GM12864 (cell line): ENCODE measurements at regions not wholly inside any gene's neighbourhood (a gene's known extent, or its start where the extent isn't known, plus 50 kb on each side); places are given as distances from the start of the nearest gene placed in this dataset.

Experiments used
- DNase-seq: peaks from one replicate; pipeline ENCODE4 v3.0.0-alpha.2; 2011; ENCODE audit warnings: low read depth
- H3K4me3 ChIP-seq: 2 replicates; pipeline ENCODE4 v1.5.1; 2011; ENCODE audit warnings: mild to moderate bottlenecking, low read depth, low read length, control low read depth
- CTCF ChIP-seq: IDR thresholded peaks from 2 replicates; pipeline ENCODE4 v1.5.1; 2011; ENCODE audit warnings: low read depth, mild to moderate bottlenecking, moderate library complexity, low read length, control low read depth, inconsistent platforms; ENCODE audit errors: missing control alignments

- DNase-seq, result no peak
- no peak for TF ChIP-seq CTCF
- no peak overlapping the region for H3K4me3 ChIP-seq
These were observed 348.1 kb downstream of the CCDC85A start for GRCh38 chr2:56531668-56532420.

GRCh38 chr2:56534321-56534720 lies 350.5 kb downstream of the CCDC85A start:
- no peak for DNase-seq
- H3K4me3 ChIP-seq, result no peak overlapping the region
- TF ChIP-seq CTCF, result no peak

GRCh38 chr2:56537756-56538155 lies 354.0 kb downstream of the CCDC85A start:
- no peak for TF ChIP-seq CTCF
- DNase-seq, result no peak
- H3K4me3 ChIP-seq, result no peak overlapping the region

- H3K4me3 ChIP-seq, result no peak overlapping the region
- no peak for DNase-seq
- no peak for TF ChIP-seq CTCF
These were observed 355.8 kb downstream of the CCDC85A start for GRCh38 chr2:56539618-56540017.

GRCh38 chr2:56540467-56540866 lies 356.7 kb downstream of the CCDC85A start:
- DNase-seq, result no peak
- no peak for TF ChIP-seq CTCF

GRCh38 chr2:56540916-56541315 lies 357.1 kb downstream of the CCDC85A start:
- no peak for DNase-seq

More at GRCh38 chr2:56540467-56540866, 356.7 kb downstream of the CCDC85A start:
- no peak overlapping the region for H3K4me3 ChIP-seq

More at GRCh38 chr2:56540916-56541315, 357.1 kb downstream of the CCDC85A start:
- TF ChIP-seq CTCF, result no peak
- no peak overlapping the region for H3K4me3 ChIP-seq
